OCI-LY7 (cell line): ENCODE measurements at regions not wholly inside any gene's neighbourhood (a gene's known extent, or its start where the extent isn't known, plus 50 kb on each side); places are given as distances from the start of the nearest gene placed in this dataset.

ENCODE experiments used
- CTCF ChIP-seq: fragments of 200-600 bp; sonication (generic); conservative IDR thresholded peaks from 2 replicates; pipeline ENCODE4 v1.5.1; 2014; ENCODE audit warnings: mild to moderate bottlenecking, antibody characterized with exemption, low read length, moderate library complexity, mixed read lengths
- EZH2phosphoT487 ChIP-seq: fragments of 200-600 bp; sonication (generic); IDR thresholded peaks from 2 replicates; pipeline ENCODE4 v1.6.1; 2018; ENCODE audit warnings: low read depth, borderline replicate concordance, mild to moderate bottlenecking, mixed run types, antibody characterized with exemption, low read length, moderate library complexity, mixed read lengths

GRCh38 chr17:68705714-68706076 lies 104.5 kb upstream of the FAM20A start:
- TF ChIP-seq CTCF = no peak
- no peak for TF ChIP-seq EZH2phosphoT487
